Keratinocyte (primary cell): ENCODE measurements at regions not wholly inside any gene's neighbourhood (a gene's known extent, or its start where the extent isn't known, plus 50 kb on each side); places are given as distances from the start of the nearest gene placed in this dataset.

Experiments used
- DNase-seq: peaks from one replicate; pipeline ENCODE4 v3.0.0-alpha.2; 2011; ENCODE audit warnings: low read depth, missing footprints, low spot score
- FAIRE-seq: peaks from 2 replicates; lab custom pipeline; 2011; peaks lifted over from hg19 to GRCh38; lab: Jason Lieb, UNC
- H2AFZ ChIP-seq: 2 replicates; pipeline ENCODE4 v1.6.0; 2012; ENCODE audit warnings: low read length, control low read depth, inconsistent platforms; ENCODE audit not compliant: control insufficient read depth
- H3K27ac ChIP-seq: 2 replicates; pipeline ENCODE4 v1.5.1; 2011; ENCODE audit warnings: low read length; ENCODE audit not compliant: control insufficient read depth, insufficient read depth
- H3K27me3 ChIP-seq: 3 replicates; pipeline ENCODE4 v1.6.0; 2011; ENCODE audit warnings: low read length; ENCODE audit not compliant: control insufficient read depth, insufficient read depth; ENCODE audit errors: extremely low read depth
- H3K36me3 ChIP-seq, 2 experiments: 2 replicates in 1 of 2; 3 replicates in 1 of 2; pipeline ENCODE4 v1.5.1; 2011; ENCODE audit warnings: low read length in 2 of 2, mild to moderate bottlenecking in 1 of 2; ENCODE audit not compliant: control insufficient read depth in 2 of 2, insufficient read depth in 2 of 2; ENCODE audit errors: extremely low read depth in 1 of 2
- H3K4me1 ChIP-seq: 3 replicates; pipeline ENCODE4 v1.5.1; 2011; ENCODE audit warnings: low read length; ENCODE audit not compliant: control insufficient read depth, insufficient read depth; ENCODE audit errors: extremely low read depth
- H3K4me2 ChIP-seq: 3 replicates; pipeline ENCODE4 v1.6.0; 2011; ENCODE audit warnings: low read depth, low read length; ENCODE audit not compliant: control insufficient read depth, insufficient read depth; ENCODE audit errors: extremely low read depth
- H3K4me3 ChIP-seq, 3 experiments: fragments of 200-600 bp in 1 of 3; sonication (generic) in 1 of 3; 2 replicates in 2 of 3; 3 replicates in 1 of 3; pipeline ENCODE4 v1.5.1; 2011 to 2016; ENCODE audit warnings: low read length in 3 of 3, mild to moderate bottlenecking in 3 of 3, control low read depth in 2 of 3, inconsistent platforms in 1 of 3, low read depth in 1 of 3, mixed read lengths in 1 of 3, mixed run types in 1 of 3, moderate library complexity in 1 of 3; ENCODE audit not compliant: control insufficient read depth in 2 of 3, insufficient read depth in 2 of 3; ENCODE audit errors: extremely low read depth in 1 of 3
- H3K79me2 ChIP-seq: 2 replicates; pipeline ENCODE4 v1.6.0; 2012; ENCODE audit warnings: low read length; ENCODE audit not compliant: control insufficient read depth, insufficient read depth
- H3K9ac ChIP-seq: 3 replicates; pipeline ENCODE4 v1.6.0; 2011; ENCODE audit warnings: low read length; ENCODE audit not compliant: control insufficient read depth, insufficient read depth; ENCODE audit errors: extremely low read depth
- H3K9me1 ChIP-seq: 3 replicates; pipeline ENCODE4 v1.6.0; 2011; ENCODE audit warnings: low read length; ENCODE audit not compliant: control insufficient read depth, insufficient read depth; ENCODE audit errors: extremely low read depth
- H3K9me3 ChIP-seq: 2 replicates; pipeline ENCODE4 v1.5.1; 2012; ENCODE audit warnings: low read depth, low read length; ENCODE audit not compliant: control insufficient read depth
- H4K20me1 ChIP-seq: 3 replicates; pipeline ENCODE4 v1.6.0; 2011; ENCODE audit warnings: low read length; ENCODE audit not compliant: control insufficient read depth, insufficient read depth; ENCODE audit errors: extremely low read depth
- EZH2 ChIP-seq: IDR thresholded peaks from one replicate; pipeline ENCODE4 v1.6.1; 2012; ENCODE audit warnings: inconsistent platforms, mild to moderate bottlenecking, low read length, moderate library complexity
- dilution Hi-C: fragments of 300-500 bp; cut with MboI; formaldehyde crosslinking; loops from one replicate; pipeline ENCODE4 v1.7.0; 2020; ENCODE audit warnings: low sequenced_read_pairs; ENCODE audit not compliant: extremely low pct_ligation_motif_present
- TF ChIP-seq, protein P1 (sequence below), 3 experiments: IDR thresholded peaks in 1 of 3; conservative IDR thresholded peaks in 1 of 3; optimal IDR thresholded peaks in 1 of 3; 2 replicates in 2 of 3; 3 replicates in 1 of 3; pipeline versions ENCODE3 to v1.5.1; 2011; ENCODE audit warnings: low read length in 3 of 3, mild to moderate bottlenecking in 3 of 3, moderate library complexity in 2 of 3, control low read depth in 1 of 3, inconsistent platforms in 1 of 3; ENCODE audit not compliant: insufficient read depth in 2 of 3; ENCODE audit errors: extremely low read depth in 1 of 3

DNA sequence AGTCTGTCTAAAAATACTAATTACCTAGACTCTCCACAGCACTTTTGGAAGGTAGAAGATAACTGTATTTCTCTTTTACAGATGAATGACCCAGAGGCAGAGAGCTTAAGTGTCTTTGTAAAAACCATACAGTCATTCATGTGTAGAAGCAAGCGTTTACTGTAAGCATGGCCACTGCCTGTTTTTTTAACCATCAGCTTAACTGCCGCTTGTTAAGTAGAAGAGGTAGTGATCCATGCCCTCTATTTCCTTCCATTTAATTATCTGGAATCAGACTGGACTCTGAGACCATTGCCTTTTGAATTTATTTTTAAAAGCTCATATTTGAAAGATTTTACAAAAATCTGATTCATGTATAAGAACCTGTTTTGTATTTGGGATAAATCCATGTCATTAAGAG is 111.2 kb upstream of the TECRL start:
- H2AFZ ChIP-seq, result no peak overlapping the region
- H3K36me3 ChIP-seq, result no peaks in the 10 kb centered on the region
- H3K4me2 ChIP-seq, result no peak overlapping the region
- dilution Hi-C loops, result no loop called here
- H4K20me1 ChIP-seq, result no peaks in the 10 kb centered on the region
- H3K4me1 ChIP-seq, result no peaks in the 10 kb centered on the region
- no peaks in the 10 kb centered on the region for H3K27me3 ChIP-seq
- no peak overlapping the region for H3K9ac ChIP-seq
- TF ChIP-seq EZH2, result no peak
- TF ChIP-seq, protein P1, sequence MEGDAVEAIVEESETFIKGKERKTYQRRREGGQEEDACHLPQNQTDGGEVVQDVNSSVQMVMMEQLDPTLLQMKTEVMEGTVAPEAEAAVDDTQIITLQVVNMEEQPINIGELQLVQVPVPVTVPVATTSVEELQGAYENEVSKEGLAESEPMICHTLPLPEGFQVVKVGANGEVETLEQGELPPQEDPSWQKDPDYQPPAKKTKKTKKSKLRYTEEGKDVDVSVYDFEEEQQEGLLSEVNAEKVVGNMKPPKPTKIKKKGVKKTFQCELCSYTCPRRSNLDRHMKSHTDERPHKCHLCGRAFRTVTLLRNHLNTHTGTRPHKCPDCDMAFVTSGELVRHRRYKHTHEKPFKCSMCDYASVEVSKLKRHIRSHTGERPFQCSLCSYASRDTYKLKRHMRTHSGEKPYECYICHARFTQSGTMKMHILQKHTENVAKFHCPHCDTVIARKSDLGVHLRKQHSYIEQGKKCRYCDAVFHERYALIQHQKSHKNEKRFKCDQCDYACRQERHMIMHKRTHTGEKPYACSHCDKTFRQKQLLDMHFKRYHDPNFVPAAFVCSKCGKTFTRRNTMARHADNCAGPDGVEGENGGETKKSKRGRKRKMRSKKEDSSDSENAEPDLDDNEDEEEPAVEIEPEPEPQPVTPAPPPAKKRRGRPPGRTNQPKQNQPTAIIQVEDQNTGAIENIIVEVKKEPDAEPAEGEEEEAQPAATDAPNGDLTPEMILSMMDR (optimal IDR thresholded peaks at IDR 0.05 in 1 of 3, IDR thresholded peaks at IDR 0.05 in 1 of 3, conservative IDR thresholded peaks at IDR 0.05 in 1 of 3; ENCODE audit: extremely low read depth in 1 of 3, insufficient read depth in 2 of 3, low read length in 3 of 3), result no peak
- no peaks in the 10 kb centered on the region for H3K9me3 ChIP-seq
- H3K79me2 ChIP-seq, result no peaks in the 10 kb centered on the region
- no peak overlapping the region for H3K27ac ChIP-seq
- no peak overlapping the region for H3K4me3 ChIP-seq
- no peaks in the 10 kb centered on the region for H3K9me1 ChIP-seq
- FAIRE-seq (no peak), DNase-seq (no peak)

DNA sequence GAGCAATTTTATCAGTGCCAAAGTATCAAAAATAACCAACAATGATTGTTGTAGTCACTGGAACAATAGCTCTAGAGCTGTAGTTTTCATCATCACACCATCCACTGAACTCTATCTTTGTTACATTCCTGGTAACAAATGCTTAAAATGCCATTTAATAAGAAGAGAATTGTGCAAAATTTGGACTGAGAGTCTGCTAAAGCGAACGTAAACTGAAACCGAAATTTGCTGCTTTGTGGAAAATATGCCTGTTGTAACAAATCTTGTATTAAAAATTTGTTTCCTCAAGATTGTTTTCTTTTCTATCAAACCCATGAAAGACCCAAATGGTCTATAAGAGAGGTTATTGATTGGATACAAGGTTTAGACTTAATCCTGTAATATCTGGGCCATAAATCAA is 109.3 kb upstream of the TECRL start:
- no peaks in the 10 kb centered on the region for H3K4me1 ChIP-seq
- FAIRE-seq (no peak), DNase-seq (no peak)
- H3K9me1 ChIP-seq, result no peaks in the 10 kb centered on the region
- H3K4me2 ChIP-seq, result no peak overlapping the region
- H2AFZ ChIP-seq, result no peak overlapping the region
- no peaks in the 10 kb centered on the region for H3K27me3 ChIP-seq
- no peak overlapping the region for H3K4me3 ChIP-seq
- TF ChIP-seq, protein P1 (optimal IDR thresholded peaks at IDR 0.05 in 1 of 3, IDR thresholded peaks at IDR 0.05 in 1 of 3, conservative IDR thresholded peaks at IDR 0.05 in 1 of 3; ENCODE audit: extremely low read depth in 1 of 3, insufficient read depth in 2 of 3, low read length in 3 of 3), result no peak
- TF ChIP-seq EZH2, result no peak
- dilution Hi-C loops, result no loop called here
- H3K36me3 ChIP-seq, result no peaks in the 10 kb centered on the region
- no peak overlapping the region for H3K9ac ChIP-seq
- H3K9me3 ChIP-seq, result no peaks in the 10 kb centered on the region
- H4K20me1 ChIP-seq, result no peaks in the 10 kb centered on the region
- no peaks in the 10 kb centered on the region for H3K79me2 ChIP-seq
- no peak overlapping the region for H3K27ac ChIP-seq
